ENCODE measurements at regions not wholly inside any gene's neighbourhood (a gene's known extent, or its start where the extent isn't known, plus 50 kb on each side); places are given as distances from the start of the nearest gene placed in this dataset.

GRCh38 chr6:11475016-11475415 is 62.5 kb upstream of the TMEM170B start:
- TF ChIP-seq, protein P1, sequence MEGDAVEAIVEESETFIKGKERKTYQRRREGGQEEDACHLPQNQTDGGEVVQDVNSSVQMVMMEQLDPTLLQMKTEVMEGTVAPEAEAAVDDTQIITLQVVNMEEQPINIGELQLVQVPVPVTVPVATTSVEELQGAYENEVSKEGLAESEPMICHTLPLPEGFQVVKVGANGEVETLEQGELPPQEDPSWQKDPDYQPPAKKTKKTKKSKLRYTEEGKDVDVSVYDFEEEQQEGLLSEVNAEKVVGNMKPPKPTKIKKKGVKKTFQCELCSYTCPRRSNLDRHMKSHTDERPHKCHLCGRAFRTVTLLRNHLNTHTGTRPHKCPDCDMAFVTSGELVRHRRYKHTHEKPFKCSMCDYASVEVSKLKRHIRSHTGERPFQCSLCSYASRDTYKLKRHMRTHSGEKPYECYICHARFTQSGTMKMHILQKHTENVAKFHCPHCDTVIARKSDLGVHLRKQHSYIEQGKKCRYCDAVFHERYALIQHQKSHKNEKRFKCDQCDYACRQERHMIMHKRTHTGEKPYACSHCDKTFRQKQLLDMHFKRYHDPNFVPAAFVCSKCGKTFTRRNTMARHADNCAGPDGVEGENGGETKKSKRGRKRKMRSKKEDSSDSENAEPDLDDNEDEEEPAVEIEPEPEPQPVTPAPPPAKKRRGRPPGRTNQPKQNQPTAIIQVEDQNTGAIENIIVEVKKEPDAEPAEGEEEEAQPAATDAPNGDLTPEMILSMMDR (IDR thresholded peaks at IDR 0.05; ENCODE audit: low read length), result no peak
- no peak for TF ChIP-seq EZH2 (IDR thresholded peaks at IDR 0.05; ENCODE audit: borderline replicate concordance, low read length)
